Fibroblast of pulmonary artery (primary cell): ENCODE measurements at regions not wholly inside any gene's neighbourhood (a gene's known extent, or its start where the extent isn't known, plus 50 kb on each side); places are given as distances from the start of the nearest gene placed in this dataset.

Experiments used
- DNase-seq: peaks from one replicate; pipeline ENCODE4 v3.0.0-alpha.2; 2010; ENCODE audit warnings: low read depth
- H3K4me3 ChIP-seq: replicated peaks from 2 replicates; pipeline ENCODE4 v1.5.1; 2011; ENCODE audit warnings: low read depth, mild to moderate bottlenecking, control low read depth, low read length, moderate library complexity
- TF ChIP-seq, protein P1 (sequence below): IDR thresholded peaks from 2 replicates; pipeline ENCODE4 v1.5.1; 2011; ENCODE audit warnings: mild to moderate bottlenecking, control low read depth, low read length, inconsistent platforms; ENCODE audit errors: missing control alignments

DNA sequence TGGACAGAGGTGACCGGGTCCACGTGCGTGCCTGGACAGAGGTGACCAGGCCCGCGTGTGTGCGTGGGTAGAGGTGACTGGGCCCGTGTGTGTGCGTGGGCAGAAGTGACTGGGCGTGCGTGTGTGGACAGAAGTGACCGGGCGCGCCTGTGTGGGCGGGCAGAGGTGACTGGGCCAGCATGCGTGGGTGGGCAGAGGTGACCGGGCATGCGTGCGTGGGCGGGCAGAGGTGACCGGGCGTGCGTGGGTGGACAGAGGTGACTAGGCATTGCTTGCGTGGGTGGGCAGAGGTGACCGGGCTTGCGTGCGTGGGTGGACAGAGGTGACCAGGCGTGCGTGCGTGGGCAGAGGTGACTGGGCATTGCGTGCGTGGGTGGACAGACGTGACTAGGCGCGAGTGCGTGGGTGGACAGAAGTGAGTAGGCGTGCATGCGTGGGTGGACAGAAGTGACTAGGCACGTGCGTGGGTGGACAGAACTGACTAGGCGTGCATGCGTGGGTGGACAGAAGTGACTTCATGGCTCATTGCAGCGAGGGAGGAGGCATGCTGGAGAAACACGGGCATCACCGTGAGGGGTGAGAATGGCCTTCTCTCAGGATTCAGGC lies 254.1 kb upstream of the IRX4 start:
- no peak overlapping the region for H3K4me3 ChIP-seq
- TF ChIP-seq, protein P1, sequence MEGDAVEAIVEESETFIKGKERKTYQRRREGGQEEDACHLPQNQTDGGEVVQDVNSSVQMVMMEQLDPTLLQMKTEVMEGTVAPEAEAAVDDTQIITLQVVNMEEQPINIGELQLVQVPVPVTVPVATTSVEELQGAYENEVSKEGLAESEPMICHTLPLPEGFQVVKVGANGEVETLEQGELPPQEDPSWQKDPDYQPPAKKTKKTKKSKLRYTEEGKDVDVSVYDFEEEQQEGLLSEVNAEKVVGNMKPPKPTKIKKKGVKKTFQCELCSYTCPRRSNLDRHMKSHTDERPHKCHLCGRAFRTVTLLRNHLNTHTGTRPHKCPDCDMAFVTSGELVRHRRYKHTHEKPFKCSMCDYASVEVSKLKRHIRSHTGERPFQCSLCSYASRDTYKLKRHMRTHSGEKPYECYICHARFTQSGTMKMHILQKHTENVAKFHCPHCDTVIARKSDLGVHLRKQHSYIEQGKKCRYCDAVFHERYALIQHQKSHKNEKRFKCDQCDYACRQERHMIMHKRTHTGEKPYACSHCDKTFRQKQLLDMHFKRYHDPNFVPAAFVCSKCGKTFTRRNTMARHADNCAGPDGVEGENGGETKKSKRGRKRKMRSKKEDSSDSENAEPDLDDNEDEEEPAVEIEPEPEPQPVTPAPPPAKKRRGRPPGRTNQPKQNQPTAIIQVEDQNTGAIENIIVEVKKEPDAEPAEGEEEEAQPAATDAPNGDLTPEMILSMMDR = no peak
- no peak for DNase-seq

DNA sequence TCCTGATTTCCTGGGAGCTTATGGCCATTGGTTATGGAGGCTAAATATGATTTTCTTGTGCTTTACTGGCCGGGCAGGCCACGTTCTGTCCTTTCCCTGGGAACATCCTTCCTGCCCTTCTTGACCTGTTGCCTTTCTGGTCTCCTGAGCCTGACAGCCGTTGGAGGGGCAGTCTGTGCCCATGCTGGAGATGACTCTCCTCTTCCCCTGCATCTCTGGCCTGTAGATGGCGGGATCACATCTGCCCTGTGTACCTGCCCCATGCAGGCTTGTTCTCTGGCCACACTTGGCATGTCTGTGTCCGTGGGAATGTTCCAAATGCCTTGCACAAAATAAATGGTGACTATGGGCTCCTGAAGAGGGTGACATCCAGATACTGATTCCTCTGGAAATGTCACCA lies 253.1 kb upstream of the IRX4 start:
- DNase-seq = no peak
- TF ChIP-seq, protein P1 = no peak
- no peak overlapping the region for H3K4me3 ChIP-seq

DNA sequence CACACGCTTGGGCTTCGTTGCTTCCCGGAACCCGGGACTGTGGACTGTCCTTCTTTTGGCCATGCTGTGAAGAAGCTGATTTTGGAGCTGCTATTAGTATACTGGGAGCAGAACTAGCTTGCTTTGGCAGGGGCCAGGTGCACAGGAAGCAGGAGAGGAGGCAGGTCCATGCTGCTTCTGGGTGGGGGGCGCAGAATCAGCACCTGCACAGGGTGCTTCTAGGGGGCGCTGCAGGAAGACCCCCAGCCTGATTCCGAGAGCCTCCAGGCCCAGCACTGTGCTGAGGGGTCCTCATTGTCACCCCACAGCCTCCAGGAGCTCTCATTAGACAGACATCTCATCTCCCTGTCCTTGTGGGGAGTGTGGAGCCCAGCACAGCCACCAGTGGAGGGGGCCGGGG lies 252.6 kb upstream of the IRX4 start:
- H3K4me3 ChIP-seq = no peak overlapping the region
- TF ChIP-seq, protein P1 = no peak
- no peak for DNase-seq

DNA sequence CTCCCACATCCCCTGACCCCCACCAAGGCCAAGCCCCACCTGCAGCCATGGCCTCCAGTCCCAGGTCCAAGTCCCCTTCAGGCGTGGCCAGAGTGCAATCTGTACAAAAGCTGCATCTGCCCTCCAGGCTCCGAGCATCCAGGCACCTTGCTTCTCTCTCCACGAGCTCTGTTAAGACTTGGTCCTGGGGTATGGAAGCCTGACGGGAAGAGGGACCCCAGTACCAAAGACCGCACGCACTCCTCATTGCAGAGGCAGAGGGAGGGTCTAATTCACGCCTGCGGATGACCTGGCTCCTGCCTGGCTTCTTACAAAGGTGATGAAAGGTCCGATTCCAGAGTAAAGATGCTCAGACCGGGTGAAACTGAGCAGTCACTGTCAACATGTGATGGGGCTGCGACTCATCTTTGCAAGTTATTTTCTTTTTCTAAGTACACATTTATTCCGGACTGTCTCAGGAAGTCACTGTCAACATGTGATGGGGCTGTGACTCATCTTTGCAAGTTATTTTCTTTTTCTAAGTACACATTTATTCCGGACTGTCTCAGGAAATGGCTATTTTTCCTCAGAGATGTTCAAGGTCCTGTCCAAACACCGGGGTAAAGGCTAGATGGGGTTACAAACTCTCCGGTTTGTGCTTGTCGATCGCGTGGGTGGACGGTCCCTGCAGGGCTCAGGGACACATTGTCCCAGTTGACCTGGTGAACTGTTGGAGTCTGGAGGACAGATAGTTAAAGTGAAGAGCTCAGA lies 252.0 kb upstream of the IRX4 start:
- peak; percentile 31 for DNase-seq
- TF ChIP-seq, protein P1 = no peak
- no peak overlapping the region for H3K4me3 ChIP-seq

DNA sequence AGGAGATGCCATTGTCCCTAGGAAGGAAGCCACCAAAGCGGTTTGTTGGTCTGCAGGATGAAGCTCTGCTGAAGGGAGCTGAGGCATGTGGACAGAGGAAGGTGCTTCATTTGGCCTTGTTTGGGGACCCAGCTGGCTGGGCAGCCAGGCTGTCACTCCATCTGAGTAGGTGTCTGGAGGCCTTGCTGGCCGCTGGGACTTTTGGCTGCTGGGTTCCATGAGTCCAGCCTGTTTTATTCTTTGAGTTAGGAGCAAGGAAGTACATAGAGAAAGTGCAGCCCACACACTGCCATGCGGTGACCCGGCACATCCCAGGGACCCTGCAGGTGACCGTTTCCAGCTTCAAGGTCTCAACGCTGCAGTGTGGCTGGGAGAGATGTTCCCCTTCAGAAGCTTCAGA lies 251.2 kb upstream of the IRX4 start:
- TF ChIP-seq, protein P1 = no peak
- DNase-seq = no peak
- no peak overlapping the region for H3K4me3 ChIP-seq

DNA sequence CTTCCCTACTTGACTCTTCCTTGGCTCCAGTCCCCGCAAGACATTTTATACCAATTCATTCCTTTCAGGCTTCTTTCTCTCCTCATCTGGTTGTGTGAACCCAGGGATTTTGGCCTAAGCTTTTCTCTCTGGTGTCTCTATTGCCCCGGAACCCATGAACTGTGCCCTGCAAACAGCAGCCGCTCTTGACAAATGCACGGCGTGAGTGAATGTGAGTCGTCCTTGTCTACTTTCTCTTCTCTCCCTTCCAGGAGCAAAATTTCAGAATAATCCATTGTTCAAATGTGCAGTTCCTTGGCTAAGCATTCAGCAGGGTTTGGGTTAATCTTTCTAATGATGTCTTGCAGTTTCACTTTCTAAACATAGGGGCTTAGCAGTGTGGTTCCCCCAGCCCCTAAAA lies 250.4 kb upstream of the IRX4 start:
- TF ChIP-seq, protein P1 = no peak
- H3K4me3 ChIP-seq = no peak overlapping the region
- DNase-seq = peak; percentile 59

DNA sequence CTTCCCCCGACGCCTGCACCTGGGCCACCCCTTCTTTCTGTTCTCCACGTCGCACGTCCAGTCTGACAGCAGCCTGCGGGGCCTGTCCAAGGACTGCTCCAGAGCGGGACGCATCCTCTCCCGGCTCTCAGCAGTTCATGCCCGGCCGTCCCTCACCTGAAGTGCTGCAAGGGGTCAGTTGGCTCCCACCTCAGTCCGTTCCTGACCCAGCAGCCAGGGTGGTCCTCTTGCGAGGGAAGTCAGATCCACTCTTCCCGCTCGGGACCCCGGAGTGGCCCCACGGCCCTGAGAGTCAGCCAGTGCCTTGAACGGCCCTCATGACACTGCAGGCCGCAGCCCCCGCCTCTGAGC lies 249.7 kb upstream of the IRX4 start:
- TF ChIP-seq, protein P1 = no peak
- no peak overlapping the region for H3K4me3 ChIP-seq
- no peak for DNase-seq
